ENCODE measurements at regions not wholly inside any gene's neighbourhood (a gene's known extent, or its start where the extent isn't known, plus 50 kb on each side); places are given as distances from the start of the nearest gene placed in this dataset.

- TF ChIP-seq, protein P1, sequence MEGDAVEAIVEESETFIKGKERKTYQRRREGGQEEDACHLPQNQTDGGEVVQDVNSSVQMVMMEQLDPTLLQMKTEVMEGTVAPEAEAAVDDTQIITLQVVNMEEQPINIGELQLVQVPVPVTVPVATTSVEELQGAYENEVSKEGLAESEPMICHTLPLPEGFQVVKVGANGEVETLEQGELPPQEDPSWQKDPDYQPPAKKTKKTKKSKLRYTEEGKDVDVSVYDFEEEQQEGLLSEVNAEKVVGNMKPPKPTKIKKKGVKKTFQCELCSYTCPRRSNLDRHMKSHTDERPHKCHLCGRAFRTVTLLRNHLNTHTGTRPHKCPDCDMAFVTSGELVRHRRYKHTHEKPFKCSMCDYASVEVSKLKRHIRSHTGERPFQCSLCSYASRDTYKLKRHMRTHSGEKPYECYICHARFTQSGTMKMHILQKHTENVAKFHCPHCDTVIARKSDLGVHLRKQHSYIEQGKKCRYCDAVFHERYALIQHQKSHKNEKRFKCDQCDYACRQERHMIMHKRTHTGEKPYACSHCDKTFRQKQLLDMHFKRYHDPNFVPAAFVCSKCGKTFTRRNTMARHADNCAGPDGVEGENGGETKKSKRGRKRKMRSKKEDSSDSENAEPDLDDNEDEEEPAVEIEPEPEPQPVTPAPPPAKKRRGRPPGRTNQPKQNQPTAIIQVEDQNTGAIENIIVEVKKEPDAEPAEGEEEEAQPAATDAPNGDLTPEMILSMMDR (IDR thresholded peaks at IDR 0.05): no peak
- no peak for TF ChIP-seq POLR2A (IDR thresholded peaks at IDR 0.05)
Measured at GRCh38 chr2:8628866-8629209, 53.0 kb upstream of the ID2 start.
